ENCODE measurements at regions not wholly inside any gene's neighbourhood (a gene's known extent, or its start where the extent isn't known, plus 50 kb on each side); places are given as distances from the start of the nearest gene placed in this dataset.

GRCh38 chr18:22613058-22613690, 195.5 kb upstream of the CTAGE1 start:
- in situ Hi-C loops (cut with HindIII; ENCODE audit: low sequenced_read_pairs): no loop called here

DNA sequence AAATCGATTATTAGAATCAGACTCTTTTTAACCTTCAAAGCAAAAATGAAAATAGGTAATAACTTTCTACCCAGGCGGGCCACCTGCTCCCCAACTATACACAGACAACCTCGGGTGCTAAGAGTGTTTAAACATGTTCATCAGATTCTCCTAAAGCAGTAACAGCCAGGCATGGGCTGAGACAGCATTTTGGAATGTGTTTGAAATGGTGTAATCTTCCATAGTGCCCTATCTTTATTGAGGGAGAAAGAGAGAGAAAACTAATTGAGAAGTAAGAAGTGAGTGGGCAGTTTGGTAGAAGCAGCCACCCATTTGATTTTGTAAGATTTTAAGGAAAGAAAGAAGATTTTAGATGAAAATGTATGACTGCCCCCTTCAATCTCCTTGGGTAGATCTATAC, 196.1 kb upstream of the CTAGE1 start:
- in situ Hi-C loops (cut with HindIII; ENCODE audit: low sequenced_read_pairs): no loop called here

DNA sequence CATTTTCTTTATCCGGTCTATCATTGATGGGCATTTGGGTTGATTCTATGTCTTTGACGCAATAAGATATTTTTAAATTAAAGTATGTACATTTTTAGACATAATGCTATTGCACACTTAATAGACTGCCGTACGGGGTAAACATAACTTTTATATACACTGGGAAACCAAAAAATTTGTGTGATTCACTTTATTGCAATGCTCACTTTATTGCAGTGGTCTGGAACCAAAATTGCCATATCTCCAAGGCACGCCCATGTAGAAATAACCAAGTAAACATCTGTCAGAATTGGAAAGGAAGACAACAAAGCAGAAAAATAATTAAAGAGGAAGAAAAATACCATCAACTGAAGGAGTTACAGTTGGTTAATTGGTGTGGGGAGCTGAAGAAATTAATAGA, 205.8 kb upstream of the CTAGE1 start:
- in situ Hi-C loops (cut with HindIII; ENCODE audit: low sequenced_read_pairs): no loop called here

DNA sequence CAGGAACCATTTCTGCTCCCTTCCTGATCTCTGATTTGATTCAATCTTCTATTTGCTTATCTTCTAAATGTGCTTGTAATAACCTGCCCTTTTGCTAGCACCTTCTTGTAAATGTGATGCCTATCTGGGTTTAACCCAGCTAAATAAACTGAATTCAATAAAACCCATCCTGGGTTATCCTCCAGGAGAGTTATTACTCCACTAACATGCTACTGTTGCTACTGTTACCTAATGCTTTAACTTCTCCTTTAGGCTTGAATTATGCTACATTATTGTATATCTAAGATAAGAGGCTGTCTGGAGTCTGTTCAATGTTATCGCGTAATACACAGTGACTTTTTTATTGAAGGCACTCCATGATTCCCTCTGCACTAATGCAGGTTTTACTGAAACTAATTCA, 206.5 kb upstream of the CTAGE1 start:
- in situ Hi-C loops (cut with HindIII; ENCODE audit: low sequenced_read_pairs): no loop called here

DNA sequence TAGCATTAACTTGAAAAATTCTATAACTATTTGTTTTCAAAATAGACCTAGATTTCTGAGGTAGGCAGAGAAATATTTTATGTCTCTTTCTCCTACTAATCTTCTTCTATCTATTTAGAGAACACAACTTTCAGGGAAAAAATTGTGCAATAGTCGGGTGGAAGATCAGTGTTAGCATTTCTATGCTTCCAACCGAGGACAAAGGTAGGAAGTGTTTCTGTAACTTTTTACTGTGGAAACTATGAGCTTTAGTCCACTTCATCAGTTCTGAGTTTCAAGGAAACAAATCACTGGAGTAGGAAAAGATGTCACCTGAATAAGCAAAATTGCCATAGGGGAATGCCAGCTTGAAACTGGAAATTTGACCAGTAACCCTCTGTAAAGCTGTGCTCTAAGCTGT, 207.7 kb upstream of the CTAGE1 start:
- in situ Hi-C loops (cut with HindIII; ENCODE audit: low sequenced_read_pairs): no loop called here

- in situ Hi-C loops (cut with HindIII; ENCODE audit: low sequenced_read_pairs): no loop called here
Measured at GRCh38 chr18:22626771-22627170, 209.1 kb upstream of the CTAGE1 start.

- in situ Hi-C loops (cut with HindIII; ENCODE audit: low sequenced_read_pairs): no loop called here
Measured at GRCh38 chr18:22627506-22627905, 209.8 kb upstream of the CTAGE1 start.

DNA sequence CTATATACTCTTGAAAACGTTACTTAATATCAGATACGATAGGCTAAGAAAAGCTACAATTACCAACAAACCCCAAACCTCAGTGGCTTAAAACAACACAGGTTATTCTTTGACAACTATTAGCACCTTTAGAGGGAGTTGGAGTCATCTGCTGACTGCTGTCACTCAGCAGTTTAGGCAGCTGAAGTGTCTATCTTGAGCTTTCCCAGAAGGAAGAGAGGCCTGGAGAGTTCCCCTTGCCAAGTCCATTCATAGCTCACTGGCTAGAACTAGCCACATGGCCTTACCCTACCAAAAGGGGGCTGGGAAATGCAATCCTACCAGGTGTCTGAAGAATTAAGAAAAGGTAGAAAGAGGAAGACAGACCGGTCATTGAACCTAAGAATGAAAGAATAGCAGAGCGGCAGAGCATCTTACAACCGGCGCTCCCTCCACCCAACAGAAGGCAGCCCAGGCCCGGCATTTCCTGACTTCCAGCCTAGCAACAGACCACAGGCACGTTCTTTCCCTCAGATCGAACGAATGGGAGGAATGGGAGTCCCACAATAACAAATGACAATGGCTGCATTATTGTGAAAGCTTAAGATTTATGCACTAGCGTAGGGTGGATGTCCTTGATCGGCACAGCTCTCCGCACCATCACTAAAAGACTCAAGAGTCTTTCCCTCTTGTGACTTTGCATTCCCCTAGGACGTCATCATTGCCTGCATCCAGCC, 211.2 kb upstream of the CTAGE1 start:
- in situ Hi-C loops (cut with HindIII; ENCODE audit: low sequenced_read_pairs): no loop called here

DNA sequence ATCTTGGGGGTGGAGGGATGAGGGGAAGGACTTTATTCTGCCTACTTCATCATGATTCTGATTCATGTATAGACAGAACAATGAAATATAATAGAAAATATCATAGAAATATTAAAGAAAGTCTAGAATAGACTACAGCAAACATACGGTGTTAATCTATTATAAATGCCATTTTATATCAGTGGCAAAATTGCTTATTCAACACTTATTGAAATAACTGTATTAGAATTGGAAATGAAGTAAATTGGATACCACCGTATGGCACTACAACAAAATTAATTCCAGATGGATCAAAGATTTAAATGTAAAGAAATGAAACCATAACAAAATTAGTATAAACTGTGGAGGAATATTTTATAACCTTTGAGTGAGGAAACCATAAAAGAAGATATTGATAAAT, 213.3 kb upstream of the CTAGE1 start:
- in situ Hi-C loops (cut with HindIII; ENCODE audit: low sequenced_read_pairs): no loop called here

DNA sequence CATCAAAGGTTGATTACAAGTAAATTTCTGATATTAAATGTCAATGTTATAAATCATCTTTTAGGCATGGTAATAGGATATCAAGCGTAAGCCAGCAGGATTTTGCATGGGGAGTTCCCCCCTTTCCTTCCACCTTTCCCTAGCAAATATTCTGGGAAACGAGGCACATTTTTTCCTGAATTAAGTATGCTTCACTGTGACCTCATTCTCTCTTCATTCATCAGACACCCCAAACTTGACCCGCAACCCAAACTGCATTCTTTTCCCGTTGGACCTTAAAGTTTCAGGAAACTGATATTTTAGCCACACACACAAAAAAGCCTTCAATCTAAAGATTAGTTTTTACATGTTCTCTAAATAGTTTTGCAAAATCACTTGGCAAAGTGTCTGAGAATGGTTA, 214.5 kb upstream of the CTAGE1 start:
- in situ Hi-C loops (cut with HindIII; ENCODE audit: low sequenced_read_pairs): no loop called here

- in situ Hi-C loops (cut with HindIII; ENCODE audit: low sequenced_read_pairs): no loop called here
Measured at GRCh38 chr18:22634464-22634863, 216.7 kb upstream of the CTAGE1 start.

DNA sequence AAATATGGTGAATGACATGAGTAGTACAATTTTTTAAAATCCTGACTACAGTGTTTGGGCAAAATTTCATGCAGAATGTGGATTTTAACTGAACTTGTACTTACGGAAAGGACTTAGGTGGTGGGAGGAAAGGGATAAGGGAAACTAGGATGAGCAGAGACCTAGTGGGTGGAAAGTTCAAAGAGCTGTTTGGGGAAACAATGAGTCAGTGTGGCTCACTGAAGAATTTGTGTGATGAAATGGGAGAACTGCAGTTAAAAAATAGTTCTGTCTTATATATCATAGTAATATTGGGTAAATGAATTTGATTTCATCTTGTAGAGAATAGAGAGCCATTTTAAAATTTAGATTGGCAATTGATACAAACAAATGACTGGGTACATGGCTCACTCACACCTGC, 220.1 kb upstream of the CTAGE1 start:
- in situ Hi-C loops (cut with HindIII; ENCODE audit: low sequenced_read_pairs): no loop called here

DNA sequence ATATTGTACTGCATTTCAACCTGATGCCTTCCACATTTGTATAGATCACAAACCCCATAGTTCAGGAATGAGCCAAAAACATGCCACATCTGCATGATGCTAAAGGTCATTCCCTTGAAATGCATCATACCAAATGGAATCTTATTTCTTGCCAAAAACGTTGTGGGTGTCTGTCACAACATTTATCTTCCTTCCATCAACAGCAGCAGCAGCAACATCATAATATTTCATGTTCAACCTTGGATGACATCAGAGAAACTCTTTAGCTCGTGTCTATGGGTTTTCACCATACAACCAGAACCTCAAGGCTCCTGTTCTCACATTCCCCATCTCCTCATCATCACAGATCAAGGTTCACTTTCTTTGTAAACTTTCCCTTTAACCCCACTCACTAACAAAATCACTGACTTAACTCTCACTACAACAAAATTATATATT, 221.3 kb upstream of the CTAGE1 start:
- in situ Hi-C loops (cut with HindIII; ENCODE audit: low sequenced_read_pairs): no loop called here

DNA sequence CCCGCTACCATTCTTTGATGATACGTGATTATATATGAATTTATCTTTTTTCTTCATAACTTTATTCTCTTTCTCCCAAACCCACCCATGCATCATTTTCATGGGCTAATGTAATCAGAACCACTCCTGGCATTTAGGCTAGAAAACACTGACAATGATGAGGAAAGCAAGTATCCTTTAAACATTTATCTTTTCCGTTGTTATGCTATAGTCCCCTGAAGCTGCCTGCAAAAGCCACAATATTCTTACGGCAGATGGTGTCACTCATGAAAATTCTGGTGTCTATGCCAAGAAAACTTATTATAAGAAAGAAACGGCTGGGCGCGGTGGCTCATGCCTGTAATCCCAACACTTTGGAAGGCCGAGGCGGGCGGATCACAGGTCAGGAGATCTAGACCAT, 221.8 kb upstream of the CTAGE1 start:
- in situ Hi-C loops (cut with HindIII; ENCODE audit: low sequenced_read_pairs): no loop called here

DNA sequence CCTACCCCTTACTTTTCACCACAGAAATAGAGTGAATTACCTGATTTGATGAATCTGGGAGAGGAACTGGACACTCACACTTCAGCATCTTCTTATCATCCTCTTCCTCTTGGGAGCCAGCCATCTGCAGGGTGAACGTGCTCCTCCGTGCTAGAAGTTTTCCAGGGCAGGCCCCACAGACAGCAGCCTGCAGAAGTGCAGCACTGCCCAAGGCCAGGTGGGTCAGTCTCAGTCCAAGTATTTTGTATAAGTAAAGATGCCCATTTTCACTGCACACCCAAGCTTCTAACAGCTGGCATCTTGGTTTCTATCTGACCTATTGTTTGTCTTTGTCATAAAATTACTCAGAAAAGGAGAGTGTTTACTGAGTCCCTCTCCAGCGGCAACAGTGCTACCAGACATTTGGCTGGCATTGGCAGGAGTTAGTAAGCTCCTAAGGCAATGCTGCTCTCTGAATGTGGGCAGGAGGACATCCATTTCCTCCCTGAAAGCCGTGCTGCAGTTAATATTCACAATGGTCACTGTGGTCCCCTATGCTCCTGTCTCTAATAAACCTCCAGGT, 222.6 kb upstream of the CTAGE1 start:
- in situ Hi-C loops (cut with HindIII; ENCODE audit: low sequenced_read_pairs): no loop called here

GRCh38 chr18:22641958-22642357, 224.2 kb upstream of the CTAGE1 start:
- in situ Hi-C loops (cut with HindIII; ENCODE audit: low sequenced_read_pairs): no loop called here

DNA sequence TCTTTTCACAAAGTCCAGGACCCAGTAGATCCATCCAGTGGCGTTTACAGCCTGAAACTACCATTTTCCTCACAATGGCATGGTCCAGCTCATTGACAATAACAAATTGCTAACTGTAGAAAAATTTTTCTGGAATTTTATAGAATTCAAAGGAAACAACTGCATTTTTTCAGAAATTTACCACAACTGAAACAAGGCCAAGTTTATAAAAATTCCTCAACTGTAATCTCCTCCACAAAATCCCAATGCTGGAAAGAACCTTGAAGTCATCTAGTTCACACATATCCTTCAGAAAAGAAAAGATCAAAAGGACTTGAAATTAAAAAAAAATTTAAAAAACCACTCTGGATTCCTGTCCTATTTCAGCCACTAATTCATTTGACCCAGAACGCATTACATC, 226.0 kb upstream of the CTAGE1 start:
- in situ Hi-C loops (cut with HindIII; ENCODE audit: low sequenced_read_pairs): no loop called here

GRCh38 chr18:22650247-22650646, 232.5 kb upstream of the CTAGE1 start:
- in situ Hi-C loops (cut with HindIII; ENCODE audit: low sequenced_read_pairs): no loop called here

- in situ Hi-C loops (cut with HindIII; ENCODE audit: low sequenced_read_pairs): no loop called here
Measured at GRCh38 chr18:22657619-22658018, 239.9 kb upstream of the CTAGE1 start.

DNA sequence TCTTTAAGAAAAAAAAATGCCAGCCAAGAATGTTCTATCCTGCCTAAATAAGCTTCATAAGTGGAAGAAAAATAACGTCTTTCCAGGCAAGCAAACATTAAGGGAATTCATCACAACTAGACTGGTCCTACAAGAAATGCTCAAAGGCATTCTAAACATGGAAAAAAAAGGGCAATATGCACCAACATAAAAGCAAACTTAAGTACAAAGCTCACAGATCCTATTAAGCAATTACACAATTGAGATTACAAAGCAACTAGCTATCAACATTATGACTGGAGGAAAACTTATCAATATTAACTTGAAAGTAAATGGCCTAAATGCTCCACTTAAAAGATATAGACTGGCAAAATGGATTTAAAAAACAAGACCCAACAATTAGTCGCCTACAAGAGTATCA, 240.6 kb upstream of the CTAGE1 start:
- in situ Hi-C loops (cut with HindIII; ENCODE audit: low sequenced_read_pairs): no loop called here

- in situ Hi-C loops (cut with HindIII; ENCODE audit: low sequenced_read_pairs): no loop called here
Measured at GRCh38 chr18:22663378-22663777, 245.7 kb upstream of the CTAGE1 start.

GRCh38 chr18:22666411-22666940, 248.8 kb upstream of the CTAGE1 start:
- in situ Hi-C loops (cut with HindIII; ENCODE audit: low sequenced_read_pairs): no loop called here

Data from endothelial cell of hepatic sinusoid (primary cell).